Gastrocnemius medialis (tissue), 4 donors: ENCODE measurements at regions not wholly inside any gene's neighbourhood (a gene's known extent, or its start where the extent isn't known, plus 50 kb on each side); places are given as distances from the start of the nearest gene placed in this dataset.

Experiments used
- POLR2A ChIP-seq, 2 donors: fragments of 450-650 bp; IDR thresholded peaks; one replicate each; pipeline ENCODE4 v1.6.1; 2017; ENCODE audit warnings: antibody characterized with exemption in 2 of 2, mild to moderate bottlenecking in 2 of 2, moderate library complexity in 2 of 2
- TF ChIP-seq, protein P1 (sequence below), 5 experiments: fragments of 450-650 bp in 3 of 5; fragments of 200-600 bp in 2 of 5; sonication (generic) in 2 of 5; IDR thresholded peaks in 4 of 5; conservative IDR thresholded peaks in 1 of 5; 1 replicate in 4 of 5; 2 replicates in 1 of 5; pipeline ENCODE4 v1.5.1; 2016 to 2019; ENCODE audit warnings: antibody characterized with exemption in 5 of 5, mild to moderate bottlenecking in 3 of 5, moderate library complexity in 3 of 5

DNA sequence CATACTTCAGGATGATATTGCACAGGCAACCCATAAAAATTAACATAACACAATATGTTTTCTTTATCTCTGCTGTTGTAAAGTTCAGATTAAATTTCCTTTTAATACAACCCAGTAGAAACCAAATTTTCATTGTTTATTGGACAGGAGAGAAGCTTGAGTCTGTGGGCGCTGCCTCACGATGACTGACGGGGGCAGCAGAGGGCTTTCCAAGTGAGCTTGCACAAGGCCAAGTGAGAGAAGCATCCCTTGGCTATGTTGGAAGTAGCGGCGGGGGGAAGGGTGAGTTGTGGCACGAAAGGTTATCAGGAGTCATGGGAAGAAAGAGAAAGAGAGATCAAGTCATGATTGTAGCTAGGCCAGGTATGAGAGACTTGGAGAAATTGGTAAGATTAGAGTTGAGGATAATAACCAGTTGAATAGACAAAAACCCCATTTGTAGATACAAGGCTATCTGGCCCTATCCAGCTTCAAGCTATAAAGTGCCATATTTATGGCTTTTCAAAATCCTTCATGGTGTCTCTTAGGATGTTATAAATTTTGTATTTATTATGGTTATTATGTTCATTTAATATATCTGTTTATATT lies 413.7 kb upstream of the FAM98A start:
- TF ChIP-seq, protein P1, sequence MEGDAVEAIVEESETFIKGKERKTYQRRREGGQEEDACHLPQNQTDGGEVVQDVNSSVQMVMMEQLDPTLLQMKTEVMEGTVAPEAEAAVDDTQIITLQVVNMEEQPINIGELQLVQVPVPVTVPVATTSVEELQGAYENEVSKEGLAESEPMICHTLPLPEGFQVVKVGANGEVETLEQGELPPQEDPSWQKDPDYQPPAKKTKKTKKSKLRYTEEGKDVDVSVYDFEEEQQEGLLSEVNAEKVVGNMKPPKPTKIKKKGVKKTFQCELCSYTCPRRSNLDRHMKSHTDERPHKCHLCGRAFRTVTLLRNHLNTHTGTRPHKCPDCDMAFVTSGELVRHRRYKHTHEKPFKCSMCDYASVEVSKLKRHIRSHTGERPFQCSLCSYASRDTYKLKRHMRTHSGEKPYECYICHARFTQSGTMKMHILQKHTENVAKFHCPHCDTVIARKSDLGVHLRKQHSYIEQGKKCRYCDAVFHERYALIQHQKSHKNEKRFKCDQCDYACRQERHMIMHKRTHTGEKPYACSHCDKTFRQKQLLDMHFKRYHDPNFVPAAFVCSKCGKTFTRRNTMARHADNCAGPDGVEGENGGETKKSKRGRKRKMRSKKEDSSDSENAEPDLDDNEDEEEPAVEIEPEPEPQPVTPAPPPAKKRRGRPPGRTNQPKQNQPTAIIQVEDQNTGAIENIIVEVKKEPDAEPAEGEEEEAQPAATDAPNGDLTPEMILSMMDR (IDR thresholded peaks at IDR 0.05 in 4 of 5, conservative IDR thresholded peaks at IDR 0.05 in 1 of 5): peak in 2 of 5 experiments; percentile 13 to 25
- no peak for TF ChIP-seq POLR2A (IDR thresholded peaks at IDR 0.05)
